ENCODE measurements at regions not wholly inside any gene's neighbourhood (a gene's known extent, or its start where the extent isn't known, plus 50 kb on each side); places are given as distances from the start of the nearest gene placed in this dataset.

GRCh38 chr14:71497645-71498086 is 434.6 kb upstream of the RGS6 start:
- DNase-seq (ENCODE audit: low spot score): peak; percentile 7

GRCh38 chr14:71498212-71498611 is 434.0 kb upstream of the RGS6 start:
- DNase-seq (ENCODE audit: low spot score): peak; percentile 57

GRCh38 chr14:71499018-71499417 is 433.2 kb upstream of the RGS6 start:
- DNase-seq (ENCODE audit: low spot score): no peak

DNA sequence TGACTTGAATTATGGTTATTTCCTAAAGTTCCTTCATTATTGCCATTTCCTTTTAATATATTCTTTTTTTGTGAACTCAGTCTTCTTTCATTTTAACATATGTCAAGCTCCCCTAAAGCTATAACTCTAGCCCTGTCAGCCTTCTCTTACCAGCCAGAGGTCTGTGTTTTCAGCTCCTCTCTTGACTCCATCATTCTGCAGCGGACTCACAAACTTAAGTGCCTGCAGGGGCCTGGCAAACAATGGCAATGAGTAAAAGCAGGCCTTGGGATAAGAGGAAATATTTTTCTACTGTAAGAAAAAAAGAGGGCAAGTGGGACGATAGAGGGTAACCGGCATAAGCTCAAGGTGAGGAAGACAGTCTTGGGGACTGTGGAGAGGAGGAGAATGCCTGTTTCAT is 424.5 kb upstream of the RGS6 start:
- no peak for DNase-seq (ENCODE audit: low spot score)

- DNase-seq (ENCODE audit: low spot score): no peak
These were observed 423.3 kb upstream of the RGS6 start for GRCh38 chr14:71508901-71509300.

GRCh38 chr14:71511152-71511551 is 421.1 kb upstream of the RGS6 start:
- DNase-seq (ENCODE audit: low spot score): no peak

GRCh38 chr14:71514941-71515919 is 417.0 kb upstream of the RGS6 start:
- no peak for DNase-seq (ENCODE audit: low spot score)

DNA sequence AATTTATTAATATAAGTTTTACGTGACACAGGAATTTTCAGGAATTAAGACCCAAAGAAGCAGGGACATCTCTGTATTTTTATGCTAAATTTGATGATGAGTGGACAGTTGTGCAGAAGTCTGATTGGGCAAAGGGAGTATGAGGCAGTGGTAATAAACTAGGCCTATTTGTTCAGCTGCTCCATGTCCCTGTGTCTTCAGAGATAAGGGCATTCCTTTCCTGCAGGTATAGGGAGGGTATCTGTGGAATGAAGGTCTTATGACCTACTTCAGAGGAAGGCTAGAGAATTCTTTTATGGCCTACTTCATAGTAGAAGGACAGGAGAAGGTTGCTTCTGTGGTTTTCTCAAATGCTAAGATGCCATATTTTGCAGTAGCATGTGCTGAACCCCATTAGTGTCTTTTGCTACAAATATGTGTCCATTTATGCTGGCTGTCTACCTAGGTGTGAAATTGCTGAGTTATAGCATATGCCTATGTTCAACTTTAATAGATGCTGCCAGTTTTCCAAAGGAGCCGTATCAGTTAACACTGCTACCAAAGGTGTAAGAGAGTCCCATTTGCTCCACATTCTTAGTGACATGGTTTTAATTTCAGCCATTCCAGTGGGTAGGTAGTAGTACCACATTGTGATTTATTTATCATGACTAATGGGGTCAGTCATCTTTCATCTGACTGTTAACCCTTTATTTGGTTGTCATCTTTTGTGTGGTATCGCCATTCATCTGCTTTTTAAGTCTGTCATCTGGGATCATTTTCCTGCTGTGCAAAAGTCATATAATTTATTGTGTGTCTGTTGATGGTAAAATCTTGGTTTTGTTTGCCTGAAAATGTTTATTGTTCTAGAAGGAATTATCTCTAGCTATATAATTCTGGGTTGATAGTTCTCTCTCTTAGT is 410.7 kb upstream of the RGS6 start:
- DNase-seq (ENCODE audit: low spot score): no peak

- no peak for DNase-seq (ENCODE audit: low spot score)
These were observed 408.5 kb upstream of the RGS6 start for GRCh38 chr14:71523630-71524319.

DNA sequence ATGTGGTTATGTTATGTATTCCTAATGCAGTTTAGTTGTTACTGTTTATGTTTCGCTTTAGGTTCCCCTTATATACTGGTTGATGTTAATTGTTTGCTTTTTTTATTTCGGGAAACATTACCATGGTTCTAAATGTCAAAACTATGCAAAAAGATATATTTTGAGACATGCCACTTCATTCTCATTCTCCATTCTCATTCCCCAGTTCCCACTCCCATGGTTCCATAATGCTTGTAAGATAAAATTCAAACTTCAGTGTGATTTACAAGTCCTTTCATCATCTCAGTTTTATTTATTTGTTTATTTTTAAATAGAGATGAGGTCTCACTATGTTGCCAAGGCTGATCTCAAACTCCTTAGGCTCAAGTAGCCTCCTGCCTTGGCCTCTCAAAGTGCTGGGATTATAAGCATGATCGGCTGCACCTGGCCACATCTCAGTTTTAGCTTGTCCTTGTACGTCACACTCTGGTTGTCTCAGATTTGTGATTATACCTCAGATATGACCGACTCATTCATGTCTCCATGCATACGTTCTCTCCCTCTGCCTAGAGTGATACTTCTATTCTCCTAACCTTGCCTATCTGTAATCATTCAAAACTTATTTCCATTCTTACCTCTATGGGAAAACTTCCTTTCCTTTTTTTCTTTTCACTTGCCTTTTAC is 407.8 kb upstream of the RGS6 start:
- no peak for DNase-seq (ENCODE audit: low spot score)

DNA sequence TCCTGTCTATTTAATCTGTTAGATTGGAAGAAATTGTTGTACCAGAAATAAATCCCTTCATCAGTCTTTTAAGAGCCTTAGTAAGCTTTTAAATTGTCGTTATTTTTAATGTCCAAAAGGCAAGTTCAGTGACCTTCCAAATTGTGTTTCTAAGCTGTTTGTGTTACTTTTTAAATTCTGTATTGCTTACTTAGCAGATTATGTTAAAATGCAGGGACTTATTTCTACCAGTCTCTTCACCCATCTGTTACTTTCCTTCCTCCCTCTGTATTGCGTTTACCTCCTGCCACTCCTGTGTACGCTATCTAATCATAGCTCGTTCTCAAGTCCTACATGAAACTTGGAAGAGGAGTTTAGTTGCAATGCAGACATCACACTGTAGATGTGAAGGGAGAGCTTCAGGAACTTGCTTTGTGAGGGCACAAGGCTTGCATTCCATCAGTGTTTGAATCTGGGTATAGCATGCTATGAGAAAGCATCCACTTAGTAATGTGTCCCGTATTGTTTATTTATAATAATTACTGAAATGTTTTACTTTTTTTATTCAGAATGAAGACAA is 406.5 kb upstream of the RGS6 start:
- no peak for DNase-seq (ENCODE audit: low spot score)

GRCh38 chr14:71526388-71526787 is 405.8 kb upstream of the RGS6 start:
- no peak for DNase-seq (ENCODE audit: low spot score)

DNA sequence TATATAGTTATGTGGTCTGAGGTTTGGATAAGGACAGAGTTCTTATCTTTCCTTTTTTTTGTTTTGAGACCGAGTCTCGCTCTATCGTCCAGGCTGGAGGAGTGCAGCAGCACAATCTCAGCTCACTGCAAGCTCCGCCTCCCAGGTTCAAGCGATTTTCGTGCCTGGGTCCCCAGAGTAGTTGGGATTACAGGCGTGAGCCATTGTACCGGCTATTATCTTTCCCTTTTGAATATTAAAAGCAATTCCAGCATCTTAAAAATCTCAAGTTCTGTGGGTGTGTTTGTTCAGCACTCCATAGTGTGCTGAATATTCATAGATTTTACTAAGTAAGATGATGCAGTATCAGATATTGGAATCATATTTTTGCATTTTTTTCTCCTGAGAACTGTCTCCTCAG is 404.4 kb upstream of the RGS6 start:
- no peak for DNase-seq (ENCODE audit: low spot score)

- DNase-seq (ENCODE audit: low spot score): peak; percentile 75
These were observed 402.4 kb upstream of the RGS6 start for GRCh38 chr14:71529848-71530247.

DNA sequence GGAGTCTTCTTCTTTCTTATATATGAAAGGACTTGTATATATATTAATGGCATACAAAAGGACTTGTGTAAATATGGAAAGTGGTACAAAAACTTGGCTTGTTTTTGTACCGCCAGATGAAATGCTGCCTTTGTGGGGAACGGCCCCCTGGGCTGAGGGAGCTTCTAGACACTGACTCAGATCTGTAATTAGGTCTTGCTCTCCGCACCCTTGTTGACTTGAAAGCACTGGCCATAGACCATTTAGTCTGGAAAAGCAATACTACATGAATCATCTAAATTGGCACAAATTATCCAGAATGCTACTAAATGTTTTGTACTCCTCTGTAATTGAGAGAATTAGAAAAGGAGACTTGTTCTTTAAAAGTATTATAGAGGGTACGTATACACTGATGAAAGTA is 399.9 kb upstream of the RGS6 start:
- peak; percentile 66 for DNase-seq (ENCODE audit: low spot score)

GRCh38 chr14:71532790-71533189 is 399.4 kb upstream of the RGS6 start:
- no peak for DNase-seq (ENCODE audit: low spot score)

GRCh38 chr14:71533390-71533789 is 398.8 kb upstream of the RGS6 start:
- DNase-seq (ENCODE audit: low spot score): no peak

- DNase-seq (ENCODE audit: low spot score): no peak
These were observed 398.4 kb upstream of the RGS6 start for GRCh38 chr14:71533800-71534199.

DNA sequence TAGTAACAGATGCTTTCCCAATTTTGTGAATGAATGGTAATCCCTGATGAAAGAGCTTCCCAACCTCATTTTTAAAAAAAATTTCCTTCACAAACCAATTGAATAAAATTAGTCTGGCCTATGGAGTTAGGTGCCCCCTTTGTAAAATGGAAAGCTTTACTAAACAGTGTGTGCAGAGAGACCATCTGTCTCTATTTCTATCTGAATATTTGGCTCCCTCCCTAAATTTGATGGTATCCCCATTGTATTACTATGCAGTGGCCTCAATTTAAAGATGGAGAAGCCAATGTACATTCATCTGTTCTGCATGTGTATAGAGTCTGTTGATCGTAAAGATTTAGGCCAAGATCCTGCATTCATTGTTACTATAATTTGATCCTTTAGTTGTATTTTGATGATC is 397.7 kb upstream of the RGS6 start:
- DNase-seq (ENCODE audit: low spot score): no peak

DNA sequence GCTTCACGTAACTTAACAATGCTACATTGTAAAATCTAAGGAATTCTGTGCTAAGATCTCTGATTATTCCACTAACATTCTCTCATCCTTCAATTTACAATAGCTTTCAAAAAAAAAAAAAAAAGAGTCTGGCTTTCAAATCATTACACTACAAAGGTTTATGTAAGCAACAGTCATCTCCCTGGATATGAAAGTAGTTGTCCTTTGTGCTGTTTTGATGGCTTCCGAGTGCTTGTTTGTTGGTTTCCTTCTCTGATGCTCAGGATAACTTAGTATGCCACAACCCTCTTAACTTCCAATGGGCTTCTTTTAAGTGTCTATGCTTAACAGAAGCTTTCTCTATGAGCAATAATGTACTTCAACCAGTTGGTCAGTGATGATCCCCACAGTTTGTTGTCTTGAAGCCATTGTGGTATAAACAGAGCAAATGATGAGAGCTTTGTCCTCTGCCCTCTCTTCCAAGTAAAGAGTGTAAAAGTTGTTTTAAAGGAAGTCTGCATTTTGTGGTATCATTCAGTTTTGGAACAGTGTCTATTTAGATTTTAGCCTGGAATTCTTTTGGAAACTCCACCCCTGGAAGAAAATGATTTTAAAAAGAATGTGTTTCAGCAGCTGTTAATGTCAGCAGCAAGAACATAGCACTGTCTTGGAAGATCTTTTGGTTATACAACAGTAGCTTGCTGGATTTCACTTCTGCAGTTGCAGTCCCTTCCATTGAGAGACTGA is 396.1 kb upstream of the RGS6 start:
- DNase-seq (ENCODE audit: low spot score): peak; percentile 17

All from GM03348 (cell line).